Epithelial cell of proximal tubule (primary cell): ENCODE measurements at regions not wholly inside any gene's neighbourhood (a gene's known extent, or its start where the extent isn't known, plus 50 kb on each side); places are given as distances from the start of the nearest gene placed in this dataset.

Experiments
- DNase-seq: peaks from one replicate; pipeline ENCODE4 v3.0.0-alpha.2; 2011; ENCODE audit warnings: low read depth
- H3K4me3 ChIP-seq: 2 replicates; pipeline ENCODE4 v1.5.1; 2011; ENCODE audit warnings: low read depth, mild to moderate bottlenecking, low read length
- TF ChIP-seq, protein P1 (sequence below): conservative IDR thresholded peaks from 2 replicates; pipeline ENCODE4 v1.5.1; 2012; ENCODE audit warnings: low read depth, mild to moderate bottlenecking, low read length

DNA sequence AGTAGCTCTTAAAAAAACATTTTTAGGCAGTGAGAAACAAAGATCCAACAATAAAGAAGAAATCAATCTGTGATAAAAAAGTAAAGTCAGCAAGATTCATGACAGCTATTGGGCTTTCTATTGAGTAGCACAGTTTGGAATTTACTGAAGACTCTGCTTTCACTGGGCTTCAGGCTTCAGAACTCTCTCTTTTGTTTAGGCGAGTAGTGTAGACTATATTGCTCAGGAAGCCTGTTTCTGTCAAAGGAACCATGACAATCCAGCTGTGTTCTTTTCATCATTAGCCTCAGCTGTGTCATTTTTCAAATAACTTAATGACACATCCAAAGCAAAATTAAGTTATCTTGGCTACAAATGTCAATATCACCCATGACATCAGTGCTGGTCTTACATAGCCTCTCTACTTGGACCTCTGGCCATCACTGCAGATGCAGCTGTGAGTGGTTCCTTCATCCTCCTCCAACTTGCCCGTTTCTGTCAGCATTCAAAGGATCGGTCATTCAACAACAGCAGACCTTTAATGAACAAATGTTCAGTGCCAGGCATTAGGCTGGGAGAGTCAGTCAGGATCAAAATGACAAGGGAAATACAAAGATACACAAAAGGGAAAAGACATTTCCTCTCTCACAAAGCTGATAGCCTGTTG, 332.8 kb upstream of the MTNR1B start:
- DNase-seq = no peak
- H3K4me3 ChIP-seq = no peak overlapping the region
- TF ChIP-seq, protein P1, sequence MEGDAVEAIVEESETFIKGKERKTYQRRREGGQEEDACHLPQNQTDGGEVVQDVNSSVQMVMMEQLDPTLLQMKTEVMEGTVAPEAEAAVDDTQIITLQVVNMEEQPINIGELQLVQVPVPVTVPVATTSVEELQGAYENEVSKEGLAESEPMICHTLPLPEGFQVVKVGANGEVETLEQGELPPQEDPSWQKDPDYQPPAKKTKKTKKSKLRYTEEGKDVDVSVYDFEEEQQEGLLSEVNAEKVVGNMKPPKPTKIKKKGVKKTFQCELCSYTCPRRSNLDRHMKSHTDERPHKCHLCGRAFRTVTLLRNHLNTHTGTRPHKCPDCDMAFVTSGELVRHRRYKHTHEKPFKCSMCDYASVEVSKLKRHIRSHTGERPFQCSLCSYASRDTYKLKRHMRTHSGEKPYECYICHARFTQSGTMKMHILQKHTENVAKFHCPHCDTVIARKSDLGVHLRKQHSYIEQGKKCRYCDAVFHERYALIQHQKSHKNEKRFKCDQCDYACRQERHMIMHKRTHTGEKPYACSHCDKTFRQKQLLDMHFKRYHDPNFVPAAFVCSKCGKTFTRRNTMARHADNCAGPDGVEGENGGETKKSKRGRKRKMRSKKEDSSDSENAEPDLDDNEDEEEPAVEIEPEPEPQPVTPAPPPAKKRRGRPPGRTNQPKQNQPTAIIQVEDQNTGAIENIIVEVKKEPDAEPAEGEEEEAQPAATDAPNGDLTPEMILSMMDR = no peak

DNA sequence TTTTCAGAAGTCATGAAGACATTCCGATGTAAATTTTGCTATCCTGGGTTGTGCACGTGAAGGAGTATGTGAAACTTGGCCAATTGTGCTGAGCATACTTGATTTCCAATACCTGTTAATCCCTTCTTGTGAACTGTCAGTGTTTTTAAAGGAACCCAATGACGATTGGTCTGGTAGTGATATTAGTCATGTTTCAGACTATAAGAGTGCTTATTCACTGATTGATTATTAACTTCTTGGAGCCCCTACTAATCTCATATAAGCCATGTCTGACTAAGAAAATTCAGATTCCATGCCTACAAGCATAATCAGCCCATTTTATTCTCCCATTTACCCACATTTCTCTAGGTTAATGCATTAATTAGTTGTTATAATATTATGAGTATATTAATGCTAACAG, 330.8 kb upstream of the MTNR1B start:
- DNase-seq = peak; percentile 55
- TF ChIP-seq, protein P1 = no peak
- H3K4me3 ChIP-seq = no peak overlapping the region

DNA sequence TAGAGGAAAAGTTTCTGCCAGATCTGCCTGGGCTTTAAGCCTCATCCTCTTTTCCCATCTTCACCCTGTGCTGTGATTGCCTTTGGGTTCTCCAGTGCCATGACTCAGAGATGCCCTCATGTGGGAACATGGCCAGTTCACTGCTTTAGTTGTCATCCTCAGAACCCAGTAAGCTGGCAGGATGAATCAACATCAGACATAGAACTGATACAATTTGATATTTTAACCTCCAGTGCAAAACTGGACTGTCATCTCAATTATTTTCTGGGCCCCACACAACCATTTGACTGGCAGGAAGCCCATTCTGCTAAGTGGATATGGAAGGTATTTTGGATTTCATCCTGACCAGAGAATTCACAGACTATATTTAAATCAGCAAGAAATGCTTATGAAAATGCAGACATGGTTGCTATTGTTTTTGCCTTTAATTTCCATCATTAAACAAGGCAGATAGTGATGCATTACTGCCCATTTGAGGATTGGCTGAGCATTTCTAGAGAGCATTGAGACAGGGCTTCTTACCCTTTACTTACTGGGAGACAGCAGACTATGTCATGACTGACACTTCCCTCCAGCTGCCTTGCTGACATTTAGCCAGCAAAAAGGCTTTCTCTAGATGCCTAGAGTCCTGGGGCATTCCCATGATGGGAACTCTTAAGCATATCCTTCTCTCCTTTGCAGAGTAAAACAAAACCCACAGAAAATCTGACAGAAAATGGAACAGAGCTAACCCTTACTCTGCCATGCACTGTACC, 327.1 kb upstream of the MTNR1B start:
- DNase-seq = no peak
- TF ChIP-seq, protein P1 = no peak
- H3K4me3 ChIP-seq = no peak overlapping the region

DNA sequence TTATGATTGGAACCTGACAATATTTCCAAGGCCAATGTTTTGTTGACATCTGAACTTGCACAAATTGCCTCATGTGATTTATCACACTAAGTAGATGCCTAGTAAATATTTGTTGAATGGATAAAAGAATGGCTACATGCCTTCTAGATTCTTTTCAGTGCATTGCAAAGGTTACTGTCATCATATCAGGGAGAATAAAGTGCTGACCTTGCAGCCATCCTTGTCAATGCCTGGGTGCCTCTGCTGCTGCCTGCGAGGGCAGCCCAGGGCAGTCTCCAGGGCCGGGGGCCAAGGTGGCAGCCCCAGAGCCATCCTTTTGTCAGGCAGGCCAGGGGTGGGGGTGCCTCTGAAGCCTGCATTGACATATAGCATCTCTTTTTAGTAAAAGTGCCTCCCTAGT, 325.6 kb upstream of the MTNR1B start:
- no peak overlapping the region for H3K4me3 ChIP-seq
- DNase-seq = no peak
- TF ChIP-seq, protein P1 = no peak

DNA sequence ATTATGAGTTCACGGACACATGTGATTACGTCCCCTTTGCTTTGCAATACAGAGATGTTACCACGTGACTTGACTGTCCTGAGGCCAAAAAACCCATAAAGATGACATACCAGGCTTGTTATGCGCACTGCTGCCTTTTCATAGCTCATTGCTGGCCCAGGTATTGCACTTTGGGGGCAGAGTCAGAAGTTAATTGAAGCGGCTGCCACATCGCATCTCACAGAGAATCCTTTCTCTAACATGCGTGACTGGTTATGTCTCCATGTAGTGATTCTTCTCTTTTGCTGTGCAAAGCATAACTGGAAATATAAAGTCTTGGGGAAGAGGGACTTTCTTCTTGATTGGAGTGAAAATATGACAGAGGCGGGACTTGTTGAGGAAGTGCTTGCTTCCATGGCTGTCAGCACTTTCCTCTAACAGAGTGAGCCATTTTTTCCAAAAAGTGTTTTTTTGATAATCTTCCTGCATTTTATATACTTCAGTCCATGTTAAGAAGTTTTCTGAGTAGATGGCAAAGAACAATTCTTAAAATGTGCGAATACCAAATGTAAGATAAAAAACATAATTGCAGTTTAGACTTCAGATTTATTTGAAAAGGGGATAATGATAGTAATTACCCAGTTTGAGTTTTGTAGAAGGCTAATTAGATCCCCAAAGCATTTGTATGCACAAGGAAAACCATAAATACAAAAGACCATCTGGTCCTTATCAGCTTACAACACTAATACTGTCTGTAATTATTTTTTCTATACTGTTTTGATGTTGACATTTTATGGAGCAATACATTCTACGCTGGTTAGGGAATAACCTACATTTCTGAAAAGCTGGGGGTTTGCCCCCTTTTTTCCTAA, 324.6 kb upstream of the MTNR1B start:
- H3K4me3 ChIP-seq = no peak overlapping the region
- TF ChIP-seq, protein P1 = no peak
- DNase-seq = no peak

DNA sequence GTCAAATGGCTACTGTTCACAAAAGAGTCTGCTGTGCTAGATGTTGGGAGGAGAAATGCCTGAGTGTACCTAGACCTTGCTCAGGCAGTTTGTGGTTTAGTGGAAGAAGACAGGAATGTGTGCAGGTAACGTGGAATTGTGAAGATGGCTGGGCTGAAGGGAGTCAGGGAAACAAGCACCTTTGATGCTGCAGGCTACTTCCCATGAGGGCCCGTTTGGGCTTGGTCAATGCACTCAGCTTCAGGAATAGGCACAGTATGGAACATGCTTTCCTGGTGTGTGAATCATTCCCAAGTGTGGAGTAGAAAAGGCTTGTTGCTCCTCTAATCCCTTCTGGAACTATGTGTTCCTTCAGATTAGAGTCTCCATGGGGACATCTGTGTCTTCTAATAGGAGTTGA, 318.3 kb upstream of the MTNR1B start:
- no peak overlapping the region for H3K4me3 ChIP-seq
- no peak for DNase-seq
- TF ChIP-seq, protein P1 = no peak
